NCI-H526 treated with DMSO at 0.1 percent for 48 hours (cell line): ENCODE measurements at regions not wholly inside any gene's neighbourhood (a gene's known extent, or its start where the extent isn't known, plus 50 kb on each side); places are given as distances from the start of the nearest gene placed in this dataset.
"Not testable (repeated sequence)": the region's sequence is repeated elsewhere in the genome, so short reads cannot be mapped to it uniquely, and the experiment has no call there.

ENCODE experiments used
- DNase-seq: peaks from one replicate; lab custom pipeline; 2025; lab: John Stamatoyannopoulos, UW

DNA sequence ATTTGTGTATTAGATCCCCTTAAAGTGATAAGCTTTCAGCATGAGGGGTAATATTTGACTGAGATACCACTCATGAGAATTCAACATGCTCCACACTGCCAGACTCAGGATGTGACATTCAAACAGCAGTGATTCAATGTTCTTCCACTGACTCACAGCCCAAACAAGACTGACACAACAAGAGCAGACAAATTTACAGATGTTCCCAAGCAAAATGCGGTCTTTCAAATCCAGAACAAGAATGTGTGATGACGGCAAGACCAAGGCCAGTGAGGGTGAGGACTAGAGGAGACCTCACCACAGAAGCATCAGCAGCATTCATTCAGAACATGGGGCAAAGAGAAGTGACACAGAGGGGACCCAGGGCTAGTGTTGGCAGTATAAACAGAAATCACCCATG lies 99.3 kb upstream of the GRIA3 start:
- DNase-seq, result no peak

DNA sequence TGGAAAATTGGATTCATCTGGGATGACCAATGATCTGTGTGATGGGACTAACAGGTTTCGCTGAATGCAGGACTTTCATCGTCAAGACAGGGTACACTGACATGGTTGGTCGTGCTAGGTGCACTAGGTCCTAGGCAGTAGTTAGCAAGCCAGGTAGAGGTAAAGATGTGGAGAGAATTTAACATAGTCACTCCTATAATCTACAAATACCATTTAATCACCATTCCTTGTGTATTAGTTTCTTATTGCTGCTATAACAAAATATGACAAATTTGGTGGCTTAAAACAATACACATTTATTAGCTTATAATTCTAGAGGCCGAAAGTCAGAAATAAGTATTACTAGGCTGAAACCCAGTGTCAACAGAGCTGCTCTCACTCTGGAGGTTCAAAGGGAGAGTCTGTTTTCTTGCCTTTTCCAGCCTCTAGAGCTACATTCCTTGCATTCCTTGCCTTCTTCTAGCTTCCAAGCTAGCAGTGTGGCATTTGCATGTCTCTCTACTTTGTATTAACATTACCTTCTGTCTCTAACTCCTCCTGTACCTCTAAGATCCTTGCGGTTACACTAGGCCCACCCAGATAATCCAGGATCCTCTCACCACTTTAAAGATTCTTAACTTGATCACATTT lies 98.7 kb upstream of the GRIA3 start:
- no peak for DNase-seq

DNA sequence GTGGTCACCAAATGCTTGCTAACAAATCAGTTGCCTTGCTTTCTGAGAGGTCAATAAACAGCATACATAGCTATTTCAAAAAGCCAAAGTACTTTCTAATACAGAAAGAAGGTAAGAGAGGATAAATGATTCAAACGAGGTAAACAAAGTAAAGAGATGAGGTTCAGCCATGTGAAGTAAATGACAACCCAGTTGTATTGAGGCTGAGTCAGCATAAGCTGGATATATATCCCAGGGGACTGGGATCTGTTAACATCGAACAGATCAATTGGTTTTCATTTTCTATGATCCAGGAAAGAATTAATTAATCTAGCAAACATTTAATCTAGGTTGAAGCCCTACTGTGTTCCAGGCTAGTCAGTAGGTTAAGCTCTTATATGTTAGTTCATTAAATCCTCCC lies 97.3 kb upstream of the GRIA3 start:
- DNase-seq, result no peak

DNA sequence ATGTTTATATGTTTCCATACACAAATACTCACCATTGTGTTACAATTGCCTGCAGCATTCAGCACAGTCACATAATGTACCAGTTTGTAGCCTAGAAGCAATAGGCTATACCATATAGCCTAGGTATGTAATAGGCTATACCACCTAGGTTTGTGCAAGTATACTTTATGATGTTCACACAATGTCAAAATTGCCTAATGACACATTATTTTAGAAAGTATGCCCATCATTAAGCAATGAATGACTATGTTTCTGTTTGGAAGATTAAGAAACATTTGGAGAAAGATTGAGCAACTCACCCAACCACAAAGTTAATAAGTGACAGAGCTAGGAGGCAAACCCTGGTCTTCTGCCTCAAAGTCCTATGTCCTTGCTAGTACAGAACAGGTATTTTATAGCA lies 96.8 kb upstream of the GRIA3 start:
- no peak for DNase-seq

- DNase-seq, result no peak
Measured at GRCh38 chrX:123088331-123088730, 95.7 kb upstream of the GRIA3 start.

DNA sequence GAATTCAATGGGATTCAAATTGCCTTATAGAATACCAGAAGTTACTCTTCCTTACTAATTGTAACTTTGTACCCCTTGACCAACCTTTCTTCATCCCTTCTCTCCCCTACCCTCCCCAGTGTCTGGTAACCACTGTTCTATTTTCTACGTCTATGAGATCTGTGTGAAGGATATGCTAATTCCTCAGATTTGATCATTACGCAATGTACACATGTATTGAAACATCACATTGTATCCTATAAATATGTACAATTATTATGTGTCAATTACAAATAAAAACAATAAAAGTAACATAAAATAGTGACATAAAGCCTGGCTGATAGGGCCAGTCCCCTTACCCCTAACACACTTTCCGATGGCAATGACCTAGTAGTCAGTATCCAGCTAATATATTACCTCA lies 95.1 kb upstream of the GRIA3 start:
- no peak for DNase-seq

DNA sequence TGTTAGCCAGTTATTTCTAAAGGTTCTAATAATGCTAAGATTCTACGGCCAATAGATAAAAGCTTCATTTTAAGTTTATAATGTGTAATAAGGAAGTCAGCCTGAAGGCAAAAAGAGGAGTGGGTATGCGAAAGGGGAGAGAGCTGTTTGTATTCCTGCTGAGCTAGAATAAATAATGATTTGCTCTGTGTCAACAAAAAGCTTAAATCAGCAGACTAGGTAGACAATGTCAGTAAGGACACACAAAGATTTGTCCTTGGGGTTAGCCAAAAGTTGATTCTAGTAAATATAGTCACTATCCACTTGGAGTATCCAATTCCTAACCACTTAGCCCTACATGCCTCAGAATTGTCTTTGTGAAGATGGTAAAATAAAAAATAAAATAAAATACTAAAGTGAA lies 90.3 kb upstream of the GRIA3 start:
- DNase-seq, result no peak

DNA sequence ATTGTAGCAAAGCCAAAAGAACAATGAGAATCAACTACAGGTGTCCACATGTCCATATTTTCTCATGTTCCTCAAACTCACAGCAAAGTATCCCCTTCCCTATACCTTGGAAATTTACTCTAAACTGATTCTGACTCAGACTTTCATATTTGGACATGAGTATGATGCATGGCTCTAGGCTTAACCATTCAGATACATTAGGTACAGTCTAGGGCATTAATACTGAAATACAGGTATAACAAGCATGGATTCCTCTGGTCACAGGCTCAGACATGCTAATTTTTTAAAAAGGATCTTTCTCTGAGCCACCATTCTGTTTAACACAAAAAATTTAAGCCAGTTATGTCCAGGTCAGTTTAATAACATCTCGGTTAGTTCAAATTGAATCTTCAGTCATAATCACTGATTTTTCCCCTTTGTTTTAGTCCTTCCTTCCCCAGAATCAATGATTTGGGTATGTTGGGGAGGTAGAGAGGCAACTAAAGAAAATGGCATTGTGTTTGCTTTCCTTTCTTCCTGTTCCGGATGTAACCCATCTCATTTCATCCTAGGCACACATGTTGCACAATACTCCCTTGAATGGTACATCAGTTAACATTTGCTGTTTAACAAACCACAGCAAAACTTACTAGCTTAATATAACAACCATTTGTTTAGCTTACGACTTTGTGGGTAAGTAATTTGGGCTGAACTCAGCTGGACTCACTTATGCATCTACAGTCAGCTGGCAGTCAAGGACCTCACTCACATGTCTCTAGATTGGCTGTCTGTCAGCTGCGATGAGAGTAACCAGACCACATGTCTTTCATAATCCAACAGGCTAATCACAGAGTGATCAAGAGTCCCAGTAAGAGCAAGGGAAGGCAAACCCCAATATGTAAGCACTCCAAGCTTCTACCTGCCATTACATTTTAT lies 75.3 kb upstream of the GRIA3 start:
- no peak for DNase-seq

- no peak for DNase-seq
Measured at GRCh38 chrX:123121241-123121640, 62.8 kb upstream of the GRIA3 start.

GRCh38 chrX:123129805-123130204 lies 54.3 kb upstream of the GRIA3 start:
- not testable (repeated sequence) for DNase-seq
